ENCODE measurements at regions not wholly inside any gene's neighbourhood (a gene's known extent, or its start where the extent isn't known, plus 50 kb on each side); places are given as distances from the start of the nearest gene placed in this dataset.

DNA sequence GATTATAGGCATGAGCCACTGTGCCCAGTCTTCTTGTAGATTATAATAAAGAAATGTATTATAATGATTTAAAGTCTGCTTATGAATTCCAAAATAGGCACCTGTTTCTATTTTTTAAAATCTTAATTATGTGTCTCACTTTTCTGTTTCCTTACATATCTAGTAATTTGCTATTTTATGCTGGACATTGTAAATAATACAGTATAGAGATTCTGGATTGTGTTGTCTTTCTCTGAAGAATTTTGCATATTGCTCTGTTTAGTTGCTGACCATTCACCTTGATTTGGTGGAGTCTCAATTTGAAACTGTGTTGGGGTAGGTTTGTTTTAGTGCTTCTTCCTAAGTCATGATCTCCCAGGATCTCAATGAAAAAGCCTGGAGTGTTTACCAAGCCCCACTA, 102.8 kb downstream of the C9orf50 start:
- no peak for TF ChIP-seq POLR2A (IDR thresholded peaks at IDR 0.05)
- TF ChIP-seq, protein P1, sequence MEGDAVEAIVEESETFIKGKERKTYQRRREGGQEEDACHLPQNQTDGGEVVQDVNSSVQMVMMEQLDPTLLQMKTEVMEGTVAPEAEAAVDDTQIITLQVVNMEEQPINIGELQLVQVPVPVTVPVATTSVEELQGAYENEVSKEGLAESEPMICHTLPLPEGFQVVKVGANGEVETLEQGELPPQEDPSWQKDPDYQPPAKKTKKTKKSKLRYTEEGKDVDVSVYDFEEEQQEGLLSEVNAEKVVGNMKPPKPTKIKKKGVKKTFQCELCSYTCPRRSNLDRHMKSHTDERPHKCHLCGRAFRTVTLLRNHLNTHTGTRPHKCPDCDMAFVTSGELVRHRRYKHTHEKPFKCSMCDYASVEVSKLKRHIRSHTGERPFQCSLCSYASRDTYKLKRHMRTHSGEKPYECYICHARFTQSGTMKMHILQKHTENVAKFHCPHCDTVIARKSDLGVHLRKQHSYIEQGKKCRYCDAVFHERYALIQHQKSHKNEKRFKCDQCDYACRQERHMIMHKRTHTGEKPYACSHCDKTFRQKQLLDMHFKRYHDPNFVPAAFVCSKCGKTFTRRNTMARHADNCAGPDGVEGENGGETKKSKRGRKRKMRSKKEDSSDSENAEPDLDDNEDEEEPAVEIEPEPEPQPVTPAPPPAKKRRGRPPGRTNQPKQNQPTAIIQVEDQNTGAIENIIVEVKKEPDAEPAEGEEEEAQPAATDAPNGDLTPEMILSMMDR (IDR thresholded peaks at IDR 0.05) = no peak
